HT-29 (cell line): ENCODE measurements at regions not wholly inside any gene's neighbourhood (a gene's known extent, or its start where the extent isn't known, plus 50 kb on each side); places are given as distances from the start of the nearest gene placed in this dataset.
"Not testable (repeated sequence)": the region's sequence is repeated elsewhere in the genome, so short reads cannot be mapped to it uniquely, and the experiment has no call there.

Experiments
- DNase-seq: peaks from one replicate; pipeline ENCODE4 v3.0.0-alpha.2; 2015; ENCODE audit warnings: low spot score

GRCh38 chr7:84880326-84880997 lies 306.4 kb downstream of the SEMA3D start:
- not testable (repeated sequence) for DNase-seq

- DNase-seq: no peak
These were observed 307.1 kb downstream of the SEMA3D start for GRCh38 chr7:84879570-84880325.

GRCh38 chr7:84877943-84878570 lies 308.8 kb downstream of the SEMA3D start:
- DNase-seq: no peak

- no peak for DNase-seq
These were observed 310.6 kb downstream of the SEMA3D start for GRCh38 chr7:84876061-84876821.

- no peak for DNase-seq
These were observed 321.3 kb downstream of the SEMA3D start for GRCh38 chr7:84865560-84865959.

- no peak for DNase-seq
These were observed 329.5 kb downstream of the SEMA3D start for GRCh38 chr7:84857336-84857735.

GRCh38 chr7:84855758-84856157 lies 331.1 kb downstream of the SEMA3D start:
- DNase-seq: no peak

- not testable (repeated sequence) for DNase-seq
These were observed 337.9 kb downstream of the SEMA3D start for GRCh38 chr7:84848974-84849372.

- DNase-seq: no peak
These were observed 338.5 kb downstream of the SEMA3D start for GRCh38 chr7:84848219-84848973.

GRCh38 chr7:84847790-84848189 lies 339.1 kb downstream of the SEMA3D start:
- DNase-seq: no peak

GRCh38 chr7:84847038-84847437 lies 339.8 kb downstream of the SEMA3D start:
- no peak for DNase-seq

GRCh38 chr7:84845971-84846370 lies 340.9 kb downstream of the SEMA3D start:
- no peak for DNase-seq

GRCh38 chr7:84844771-84845170 lies 342.1 kb downstream of the SEMA3D start:
- DNase-seq: no peak

GRCh38 chr7:84841809-84842208 lies 345.0 kb downstream of the SEMA3D start:
- DNase-seq: no peak

GRCh38 chr7:84838857-84839256 lies 348.0 kb downstream of the SEMA3D start:
- no peak for DNase-seq

GRCh38 chr7:84837405-84837804 lies 349.5 kb downstream of the SEMA3D start:
- no peak for DNase-seq

GRCh38 chr7:84829719-84830118 lies 357.1 kb downstream of the SEMA3D start:
- DNase-seq: no peak

- no peak for DNase-seq
These were observed 362.7 kb downstream of the SEMA3D start for GRCh38 chr7:84824057-84824651.

- no peak for DNase-seq
These were observed 363.3 kb downstream of the SEMA3D start for GRCh38 chr7:84823530-84823929.

- DNase-seq: no peak
These were observed 363.8 kb downstream of the SEMA3D start for GRCh38 chr7:84822941-84823510.
